ENCODE measurements at regions not wholly inside any gene's neighbourhood (a gene's known extent, or its start where the extent isn't known, plus 50 kb on each side); places are given as distances from the start of the nearest gene placed in this dataset.

GRCh38 chr13:65943024-65943423 lies 1287.1 kb downstream of the PCDH9 start:
- Mint-ChIP-seq H3K4me1 (no peaks in the 10 kb centered on the region), H3K27ac (no peak overlapping the region), H3K27me3 (ENCODE audit: low read depth, poor library complexity) (no peaks in the 10 kb centered on the region), H3K9me3 (no peaks in the 10 kb centered on the region), H3K36me3 (ENCODE audit: low read depth) (no peaks in the 10 kb centered on the region), H3K4me3 (no peak overlapping the region)
- TF ChIP-seq CTCF (IDR thresholded peaks at IDR 0.05) = no peak
- DNase-seq = no peak

GRCh38 chr13:65940720-65941119 lies 1289.4 kb downstream of the PCDH9 start:
- no peaks in the 10 kb centered on the region for H3K36me3 Mint-ChIP-seq (ENCODE audit: low read depth)
- H3K27ac Mint-ChIP-seq = no peak overlapping the region
- H3K4me1 Mint-ChIP-seq = no peaks in the 10 kb centered on the region
- H3K4me3 Mint-ChIP-seq = no peak overlapping the region
- no peaks in the 10 kb centered on the region for H3K27me3 Mint-ChIP-seq (ENCODE audit: low read depth, poor library complexity)
- TF ChIP-seq CTCF (IDR thresholded peaks at IDR 0.05) = no peak
- no peaks in the 10 kb centered on the region for H3K9me3 Mint-ChIP-seq
- DNase-seq = no peak

- Mint-ChIP-seq H3K4me1 (peaks cover 13% of the 10 kb centered on the region), H3K27me3 (ENCODE audit: low read depth, poor library complexity) (no peaks in the 10 kb centered on the region), H3K9me3 (no peaks in the 10 kb centered on the region), H3K36me3 (ENCODE audit: low read depth) (no peaks in the 10 kb centered on the region), H3K27ac (no peak overlapping the region), H3K4me3 (no peak overlapping the region)
- TF ChIP-seq CTCF (IDR thresholded peaks at IDR 0.05) = no peak
- DNase-seq = no peak
Observed at GRCh38 chr13:65937251-65937650, 1292.9 kb downstream of the PCDH9 start.

- Mint-ChIP-seq H3K27ac (no peak overlapping the region), H3K9me3 (no peaks in the 10 kb centered on the region), H3K36me3 (ENCODE audit: low read depth) (no peaks in the 10 kb centered on the region), H3K4me1 (peaks cover 20% of the 10 kb centered on the region), H3K4me3 (no peak overlapping the region), H3K27me3 (ENCODE audit: low read depth, poor library complexity) (no peaks in the 10 kb centered on the region)
- TF ChIP-seq CTCF (IDR thresholded peaks at IDR 0.05) = no peak
- no peak for DNase-seq
Observed at GRCh38 chr13:65936249-65936648, 1293.9 kb downstream of the PCDH9 start.

- Mint-ChIP-seq H3K27me3 (ENCODE audit: low read depth, poor library complexity) (no peaks in the 10 kb centered on the region), H3K4me1 (peaks cover 25% of the 10 kb centered on the region), H3K27ac (peak overlapping the region; percentile 11), H3K9me3 (no peaks in the 10 kb centered on the region), H3K4me3 (no peak overlapping the region), H3K36me3 (ENCODE audit: low read depth) (no peaks in the 10 kb centered on the region)
- no peak for TF ChIP-seq CTCF (IDR thresholded peaks at IDR 0.05)
- DNase-seq = peak; percentile 21
Observed at GRCh38 chr13:65932587-65933239, 1297.4 kb downstream of the PCDH9 start.

GRCh38 chr13:65932013-65932412 lies 1298.1 kb downstream of the PCDH9 start:
- Mint-ChIP-seq H3K27me3 (ENCODE audit: low read depth, poor library complexity) (no peaks in the 10 kb centered on the region), H3K4me1 (peaks cover 32% of the 10 kb centered on the region), H3K27ac (peak overlapping the region; percentile 79), H3K4me3 (no peak overlapping the region), H3K36me3 (ENCODE audit: low read depth) (no peaks in the 10 kb centered on the region), H3K9me3 (no peaks in the 10 kb centered on the region)
- DNase-seq = no peak
- no peak for TF ChIP-seq CTCF (IDR thresholded peaks at IDR 0.05)
